NCI-H1092 (cell line): ENCODE measurements at regions not wholly inside any gene's neighbourhood (a gene's known extent, or its start where the extent isn't known, plus 50 kb on each side); places are given as distances from the start of the nearest gene placed in this dataset.
"Not testable (repeated sequence)": the region's sequence is repeated elsewhere in the genome, so short reads cannot be mapped to it uniquely, and the experiment has no call there.

Experiments
- DNase-seq: peaks from one replicate; lab custom pipeline; 2025; lab: John Stamatoyannopoulos, UW

DNA sequence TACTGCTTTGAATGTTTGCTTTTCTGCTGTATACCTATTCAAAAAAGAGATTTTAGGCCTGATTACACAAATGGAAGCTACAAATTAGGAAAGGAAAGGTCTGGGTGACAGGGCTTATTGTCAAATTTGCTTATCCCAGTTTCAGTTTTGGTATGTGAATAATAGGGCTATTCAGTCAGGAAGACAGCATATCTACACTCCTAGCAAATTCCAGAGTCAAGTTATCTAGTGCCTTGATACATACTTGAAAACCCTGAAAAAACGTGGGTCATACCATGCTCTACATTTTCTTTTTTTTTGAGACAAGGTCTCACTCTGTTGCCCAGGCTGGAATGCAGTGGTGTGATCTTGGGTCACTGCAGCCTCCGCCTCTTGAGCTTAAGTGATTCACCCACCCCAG is 59.2 kb upstream of the CCDC180 start:
- DNase-seq, result not testable (repeated sequence)

DNA sequence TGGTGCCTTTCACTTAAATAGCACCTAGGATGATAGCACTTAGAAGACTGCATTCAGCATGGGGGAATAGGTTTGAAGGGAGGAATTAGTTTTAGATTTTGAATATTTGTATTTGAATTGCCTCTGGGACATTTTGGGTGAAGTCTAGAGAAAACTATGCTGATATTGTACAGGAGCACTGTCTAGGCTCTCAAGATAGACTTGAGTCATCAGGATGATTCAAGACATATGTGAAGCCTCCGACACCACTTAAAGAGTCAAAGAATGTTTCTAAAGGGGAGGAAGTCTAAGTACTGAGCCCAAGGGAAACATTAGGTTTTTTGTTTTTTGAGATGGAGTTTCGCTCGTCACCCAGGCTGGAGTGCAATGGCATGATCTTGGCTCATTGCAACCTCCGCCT is 63.9 kb upstream of the CCDC180 start:
- no peak for DNase-seq

DNA sequence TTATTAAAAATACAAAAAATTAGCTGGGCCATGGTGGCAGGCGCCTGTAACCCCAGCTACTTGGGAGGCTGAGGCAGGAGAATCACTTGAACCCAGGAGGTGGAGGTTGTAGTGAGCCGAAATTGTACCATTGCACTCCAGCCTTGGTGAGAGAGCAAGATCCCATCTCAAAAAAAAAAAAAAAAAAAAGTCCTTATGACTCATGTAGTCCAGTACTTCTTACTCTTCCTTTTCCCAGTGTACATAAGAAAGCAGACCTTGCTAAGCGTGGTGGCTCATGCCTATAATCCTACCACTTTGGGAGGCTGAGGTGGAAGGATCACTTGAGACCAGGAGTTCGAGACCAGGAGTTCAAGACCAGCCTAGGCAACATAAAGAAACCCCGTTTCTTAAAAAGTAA is 66.0 kb upstream of the CCDC180 start:
- DNase-seq, result not testable (repeated sequence)

DNA sequence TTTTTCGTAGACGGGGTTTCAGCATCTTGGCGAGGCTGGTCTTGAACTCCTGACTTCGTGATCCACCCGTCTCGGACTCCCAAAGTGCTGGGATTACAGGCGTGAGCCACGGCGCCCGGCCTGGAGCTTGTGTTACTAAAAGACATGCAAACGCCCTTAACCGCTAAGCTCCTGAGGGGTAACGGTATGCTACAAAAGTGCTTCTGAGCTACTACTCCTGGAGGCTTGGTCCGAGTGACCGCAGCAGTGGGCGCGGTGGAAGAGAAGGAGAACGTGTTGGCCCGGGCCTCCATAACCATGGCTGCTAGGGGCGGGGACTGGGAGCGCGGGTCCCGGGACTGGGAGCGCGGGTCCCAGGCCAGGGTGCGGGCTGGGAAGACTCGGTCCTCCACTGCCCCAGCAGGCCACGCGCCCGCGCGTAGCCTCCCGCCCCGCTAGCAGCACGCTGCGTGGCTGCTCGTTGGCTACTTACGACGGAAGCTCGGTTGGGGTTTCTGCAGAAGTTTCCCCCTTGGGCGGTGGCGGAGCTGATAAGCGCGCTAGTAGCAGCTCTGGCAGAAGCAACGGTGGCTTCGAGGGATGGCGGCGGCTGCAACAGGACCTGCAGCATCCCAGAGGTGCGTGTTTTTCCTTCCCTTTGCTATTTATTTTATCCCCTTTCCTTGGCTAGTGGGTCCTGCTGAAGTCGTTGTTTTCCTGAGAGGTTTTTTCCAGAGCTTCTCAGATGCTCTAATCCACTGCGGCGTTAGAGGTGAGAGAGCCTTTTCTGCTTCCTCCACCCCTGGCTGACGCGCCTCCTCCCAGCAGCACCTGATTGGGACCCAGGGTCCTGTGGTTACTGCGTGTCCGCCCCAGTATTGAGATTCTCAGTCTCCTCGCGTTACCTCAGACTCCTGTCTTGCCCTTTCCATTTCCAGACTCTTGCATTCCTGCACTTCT is 69.2 kb upstream of the CCDC180 start:
- DNase-seq, result peak; percentile 72

DNA sequence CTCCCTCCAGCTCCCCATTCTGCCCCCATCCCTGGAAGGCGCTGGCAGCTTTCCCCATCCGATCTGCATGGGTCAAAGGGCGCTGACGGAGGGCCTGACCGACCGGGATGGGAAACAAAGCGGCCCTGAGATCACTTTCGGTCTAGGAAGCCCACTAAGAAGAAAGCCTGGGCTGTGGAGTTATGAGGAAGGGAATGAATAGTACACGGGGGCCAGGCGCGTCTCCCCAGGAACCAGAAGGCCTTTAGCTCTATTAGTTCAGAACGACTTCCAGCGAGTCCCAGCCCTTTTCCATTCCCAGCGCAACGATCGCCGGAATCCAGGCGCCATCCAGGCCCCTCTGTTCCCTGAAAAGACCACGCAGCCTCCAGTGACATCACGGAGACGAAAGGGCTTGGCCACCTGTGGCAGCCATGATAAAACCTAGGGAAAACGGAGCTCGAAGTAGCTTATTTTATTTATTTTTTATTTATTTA is 70.1 kb upstream of the CCDC180 start:
- no peak for DNase-seq

DNA sequence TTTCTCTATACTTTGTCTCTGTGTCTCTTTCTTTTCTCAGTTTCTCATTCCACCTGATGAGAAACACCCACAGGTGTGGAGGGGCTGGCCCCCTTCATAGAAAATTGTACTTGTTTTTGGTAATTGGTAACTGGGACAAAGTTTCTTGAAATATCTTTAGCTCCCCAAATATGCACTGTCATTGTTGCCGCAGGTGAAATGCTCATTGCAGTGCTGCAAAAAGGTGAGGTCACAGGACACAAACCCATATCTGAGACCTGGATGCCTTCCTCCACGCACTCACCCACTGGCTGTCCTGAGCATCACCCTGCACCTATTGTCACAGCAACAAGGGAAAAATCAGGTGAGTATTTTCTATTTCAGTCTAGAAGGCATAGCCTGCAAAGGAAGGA is 74.5 kb upstream of the CCDC180 start:
- not testable (repeated sequence) for DNase-seq

DNA sequence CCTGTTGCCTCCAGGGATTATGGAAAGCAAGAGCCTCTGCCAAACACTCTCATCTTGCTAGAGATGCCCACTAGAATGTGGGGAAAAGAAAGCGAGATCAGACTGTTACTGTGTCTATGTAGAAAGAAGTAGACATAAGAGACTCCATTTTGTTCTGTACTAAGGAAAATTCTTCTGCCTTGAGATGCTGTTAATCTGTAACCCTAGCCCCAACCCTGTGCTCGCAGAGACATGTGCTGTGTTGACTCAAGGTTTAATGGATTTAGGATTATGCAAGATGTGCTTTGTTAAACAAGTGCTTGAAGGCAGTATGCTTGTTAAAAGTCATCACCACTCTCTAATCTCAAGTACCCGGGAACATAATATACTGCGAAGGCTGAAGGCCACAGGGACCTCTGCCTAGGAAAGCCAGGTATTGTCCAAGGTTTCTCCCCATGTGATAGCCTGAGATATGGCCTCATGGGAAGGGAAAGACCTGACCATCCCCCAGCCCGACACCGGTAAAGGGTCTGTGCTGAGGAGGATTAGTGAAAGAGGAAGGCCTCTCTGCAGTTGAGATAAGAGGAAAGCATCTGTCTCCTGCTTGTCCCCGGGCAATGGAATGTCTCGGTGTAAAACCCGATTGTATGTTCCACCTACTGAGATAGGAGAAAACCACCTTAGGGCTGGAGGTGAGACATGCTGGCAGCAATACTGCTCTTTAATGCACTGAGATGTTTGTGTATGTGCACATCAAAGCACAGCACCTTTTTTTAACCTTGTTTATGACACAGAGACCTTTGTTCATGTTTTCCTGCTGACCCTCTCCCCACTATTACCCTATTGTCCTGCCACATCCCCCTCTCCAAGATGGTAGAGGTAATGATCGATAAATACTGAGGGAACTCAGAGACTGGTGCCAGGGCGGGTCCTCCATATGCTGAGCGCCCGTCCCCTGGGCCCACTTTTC is 75.1 kb upstream of the CCDC180 start:
- not testable (repeated sequence) for DNase-seq

DNA sequence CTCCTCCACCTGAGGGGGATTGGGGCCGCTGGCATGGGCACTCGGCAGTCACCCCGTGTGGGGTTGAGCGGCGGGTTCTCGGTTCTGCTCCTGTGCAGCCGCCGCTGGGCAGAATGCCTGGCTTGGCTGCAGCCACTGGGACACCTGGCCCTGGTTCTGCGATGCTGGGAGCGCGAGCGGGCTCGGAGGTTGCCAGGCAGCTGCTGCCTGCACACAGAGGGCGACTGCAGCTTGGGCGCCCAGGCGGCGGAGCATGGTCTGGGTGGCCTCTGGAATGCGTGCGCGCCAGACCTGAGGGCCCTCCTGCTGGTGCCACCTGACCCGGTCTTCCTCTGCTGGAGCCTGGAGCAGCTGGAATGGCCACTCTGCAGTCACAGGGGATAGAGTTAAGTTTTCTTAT is 85.1 kb upstream of the CCDC180 start:
- DNase-seq, result not testable (repeated sequence)

DNA sequence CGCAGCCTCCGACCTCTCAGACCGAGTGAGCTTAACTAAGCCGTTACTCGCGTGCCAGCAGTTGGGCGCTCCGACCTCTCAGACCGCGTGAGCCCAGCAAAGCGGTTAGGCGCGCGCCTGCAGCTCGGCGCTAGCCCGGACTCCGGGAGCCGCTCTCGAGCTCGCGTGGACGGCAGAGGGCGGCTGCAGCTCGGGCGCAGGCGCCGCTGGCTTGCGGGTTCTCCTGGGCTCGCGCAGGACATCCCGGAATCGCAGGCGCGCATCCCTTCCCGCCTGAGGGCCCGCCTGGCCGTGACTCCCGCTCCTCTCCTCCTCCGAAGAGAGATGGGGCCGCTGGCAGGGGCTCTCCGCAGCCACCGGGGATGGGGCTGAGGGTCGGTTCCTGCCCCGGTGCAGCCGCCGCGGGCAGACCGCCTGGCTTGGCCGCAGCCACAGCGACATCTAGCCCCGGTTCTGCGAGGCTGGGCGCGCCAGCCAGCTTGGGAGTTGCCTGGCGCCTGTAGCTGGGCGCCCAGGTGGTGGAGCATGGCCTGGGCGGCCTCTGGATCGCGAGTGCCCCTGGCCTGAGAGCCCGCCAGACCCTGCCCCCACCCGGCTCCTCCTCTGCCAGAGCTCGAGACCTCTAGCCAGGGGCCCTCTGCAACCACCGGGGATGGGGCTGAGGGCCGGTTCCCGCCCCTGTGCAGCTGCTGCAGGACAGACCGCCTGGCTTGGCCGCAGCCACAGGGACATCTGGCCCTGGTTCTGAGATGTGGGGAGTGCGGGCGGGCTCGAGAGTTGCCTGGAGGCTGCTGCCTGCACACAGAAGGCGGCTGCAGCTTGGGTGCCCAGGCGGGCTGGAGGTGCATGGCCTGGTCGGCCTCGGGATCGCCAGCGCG is 85.7 kb upstream of the CCDC180 start:
- peak; percentile 65 for DNase-seq

DNA sequence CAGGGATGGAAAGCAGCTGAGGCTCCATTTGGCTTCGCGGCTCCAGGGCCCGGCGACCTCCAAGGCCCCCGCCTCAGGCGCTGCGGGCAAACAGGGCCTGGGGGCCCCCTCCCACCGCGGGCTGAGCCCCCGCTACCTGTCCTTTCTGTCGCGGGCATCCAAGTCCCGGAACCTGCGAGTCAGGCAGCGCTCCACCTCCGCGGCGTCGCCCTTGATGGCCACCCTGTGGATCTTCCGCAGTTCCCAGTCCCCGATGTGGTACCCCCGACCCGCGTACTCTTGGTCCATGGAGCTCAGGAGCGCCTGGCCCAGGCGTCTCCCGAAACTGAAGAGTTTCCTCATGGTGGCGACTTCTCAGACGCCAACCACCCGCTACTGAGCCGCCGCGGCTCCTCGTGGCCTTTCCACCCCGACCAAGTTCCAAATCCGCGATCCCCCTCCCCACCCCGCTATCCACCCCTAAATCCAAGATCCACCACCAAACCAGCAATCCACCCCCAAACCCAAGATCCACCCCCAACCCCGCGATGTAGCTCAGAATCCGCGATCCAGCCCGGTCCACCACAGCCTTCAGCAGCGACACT is 86.5 kb upstream of the CCDC180 start:
- DNase-seq, result no peak

DNA sequence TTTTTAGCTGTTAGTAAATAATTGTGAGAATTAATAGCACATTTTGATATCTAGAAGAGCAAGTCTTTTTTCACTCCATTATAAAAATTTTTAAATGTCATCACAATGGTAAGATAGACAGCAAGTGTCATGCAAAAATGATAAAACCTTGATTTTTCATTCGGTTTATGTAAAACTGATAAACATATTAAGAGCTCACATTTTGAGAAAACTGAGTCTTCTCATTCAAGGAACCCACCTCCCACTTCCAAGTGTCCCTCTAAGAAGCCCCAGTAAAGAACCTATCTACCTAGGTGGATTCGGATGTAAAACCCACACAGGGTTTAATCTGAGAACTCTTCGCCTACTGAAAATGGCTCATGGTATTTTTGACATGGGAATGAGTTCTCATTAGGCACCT is 87.1 kb upstream of the CCDC180 start:
- DNase-seq, result not testable (repeated sequence)

DNA sequence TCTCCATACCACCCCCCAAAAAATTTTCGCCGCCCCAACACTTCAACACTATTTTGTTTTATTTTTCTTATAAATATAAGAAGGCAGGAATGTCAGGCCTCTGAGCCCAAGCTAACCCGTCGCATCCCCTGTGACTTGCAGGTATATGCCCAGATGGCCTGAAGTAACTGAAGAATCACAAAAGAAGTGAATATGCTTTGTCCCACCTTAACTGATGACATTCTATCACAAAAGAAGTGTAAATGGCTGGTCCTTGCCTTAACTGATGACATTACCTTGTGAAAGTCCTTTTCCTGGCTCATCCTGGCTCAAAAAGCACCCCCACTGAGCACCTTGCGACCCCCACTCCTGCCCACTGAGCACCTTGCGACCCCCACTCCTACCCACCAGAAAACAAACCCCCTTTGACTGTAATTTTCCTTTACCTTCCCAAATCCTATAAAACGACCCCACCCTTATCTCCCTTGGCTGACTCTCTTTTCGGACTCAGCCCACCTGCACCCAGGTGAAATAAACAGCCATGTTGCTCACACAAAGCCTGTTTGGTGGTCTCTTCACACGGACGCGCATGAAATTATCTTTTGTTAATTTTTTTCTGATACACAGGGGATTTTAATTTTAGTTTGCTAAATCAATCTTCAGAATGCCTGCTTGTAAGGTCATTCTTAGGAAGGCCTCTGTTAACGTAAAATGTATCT is 87.9 kb upstream of the CCDC180 start:
- not testable (repeated sequence) for DNase-seq

DNA sequence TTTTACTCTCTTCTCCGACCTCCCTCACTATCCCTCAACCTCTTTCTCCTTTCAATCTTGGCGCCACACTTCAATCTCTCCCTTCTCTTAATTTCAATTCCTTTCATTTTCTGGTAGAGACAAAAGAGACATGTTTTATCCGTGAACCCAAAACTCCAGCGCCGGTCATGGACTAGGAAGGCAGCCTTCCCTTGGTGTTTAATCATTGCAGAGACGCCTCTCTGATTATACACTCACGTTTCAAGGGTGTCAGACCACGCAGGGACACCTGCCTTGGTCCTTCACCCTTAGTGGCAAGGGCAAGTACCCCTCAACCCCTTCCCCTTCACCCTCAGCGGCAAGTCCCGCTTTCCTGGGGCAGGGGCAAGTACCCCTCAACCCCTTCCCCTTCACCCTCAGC is 92.3 kb upstream of the CCDC180 start:
- not testable (repeated sequence) for DNase-seq

DNA sequence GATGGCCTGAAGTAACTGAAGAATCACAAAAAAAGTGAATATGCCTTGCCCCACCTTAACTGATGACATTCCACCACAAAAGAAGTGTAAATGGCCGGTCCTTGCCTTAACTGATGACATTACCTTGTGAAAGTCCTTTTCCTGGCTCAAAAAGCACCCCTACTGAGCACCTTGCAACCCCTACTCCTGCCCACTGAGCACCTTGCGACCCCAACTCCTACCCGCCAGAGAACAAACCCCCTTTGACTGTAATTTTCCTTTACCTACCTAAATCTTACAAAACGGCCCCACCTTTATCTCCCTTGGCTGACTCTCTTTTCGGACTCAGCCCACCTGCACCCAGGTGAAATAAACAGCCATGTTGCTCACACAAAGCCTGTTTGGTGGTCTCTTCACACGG is 92.9 kb upstream of the CCDC180 start:
- DNase-seq, result not testable (repeated sequence)

DNA sequence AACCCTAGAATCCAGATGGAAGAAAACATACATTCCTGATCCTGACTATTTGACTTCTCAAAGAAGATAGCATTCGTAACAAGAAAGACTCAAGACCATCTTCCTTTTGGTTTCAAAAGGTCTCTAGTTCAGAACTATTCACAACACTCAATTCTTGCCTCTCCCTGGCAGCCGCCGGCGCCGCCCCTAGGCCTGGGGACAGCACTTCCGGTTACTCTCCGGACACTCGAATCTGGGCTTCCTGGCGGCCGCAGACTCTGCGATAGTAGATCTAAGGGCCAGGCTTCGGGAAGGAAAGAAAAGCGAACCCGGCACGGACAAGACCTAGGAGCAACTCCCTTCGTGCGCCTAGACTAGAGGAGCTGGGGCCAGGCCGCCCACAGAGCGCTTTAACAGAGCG is 107.8 kb upstream of the CCDC180 start:
- DNase-seq, result not testable (repeated sequence)

DNA sequence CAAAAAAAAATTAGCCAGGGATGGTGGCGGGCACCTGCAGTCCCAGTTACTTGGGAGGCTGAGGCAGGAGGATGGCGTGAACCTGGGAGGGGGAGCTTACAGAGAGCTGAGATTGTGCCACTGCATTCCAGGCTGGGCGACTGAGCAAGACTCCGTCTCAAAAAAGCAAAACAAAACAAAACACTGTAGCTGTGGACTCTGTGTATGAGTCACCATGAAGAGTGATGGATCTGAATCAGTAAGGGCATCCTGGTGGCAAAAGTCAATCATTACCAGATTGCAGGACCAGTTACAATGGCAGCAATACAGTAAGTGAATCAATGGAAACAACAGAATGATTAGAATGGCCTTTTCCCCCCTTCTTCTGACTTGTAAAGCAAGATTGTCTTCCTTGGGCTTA is 113.7 kb upstream of the CCDC180 start:
- DNase-seq, result not testable (repeated sequence)

DNA sequence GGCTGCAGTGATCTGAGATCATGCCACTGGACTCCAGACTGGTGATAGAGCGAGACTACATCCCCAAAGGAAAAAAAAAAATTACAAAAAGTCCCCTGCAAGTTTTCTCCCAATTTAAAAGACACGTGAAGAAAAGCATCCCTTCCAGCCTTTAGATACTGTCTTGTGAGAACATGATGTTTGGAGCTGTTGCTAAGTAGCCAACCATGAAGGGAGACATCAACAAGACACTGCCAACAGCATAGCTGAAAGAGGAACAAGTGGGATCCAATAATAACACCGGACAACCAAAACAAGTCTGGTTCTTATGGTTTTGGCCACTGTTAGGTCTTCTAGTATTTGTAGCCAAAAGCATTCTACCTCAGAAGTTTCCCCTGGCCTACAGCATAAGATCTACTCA is 118.9 kb upstream of the CCDC180 start:
- DNase-seq, result no peak

DNA sequence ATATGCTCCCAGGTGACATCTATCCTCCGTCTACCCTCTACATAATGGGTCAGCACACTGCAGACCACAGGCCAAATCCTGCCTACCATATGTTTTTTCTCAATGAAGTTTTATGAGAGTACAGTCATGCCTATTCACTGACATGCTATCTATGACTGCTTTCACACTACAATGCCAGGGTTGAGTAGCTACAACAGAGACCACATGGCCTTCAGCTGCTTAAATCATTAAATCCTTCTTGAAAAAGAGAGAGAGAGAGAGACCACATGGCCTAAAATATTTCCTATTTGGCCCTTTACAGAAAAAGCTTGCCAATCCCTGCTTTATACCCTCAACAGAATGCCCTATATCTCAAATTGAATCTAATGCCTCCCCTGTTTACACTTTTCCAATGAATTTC is 119.8 kb upstream of the CCDC180 start:
- DNase-seq, result not testable (repeated sequence)

DNA sequence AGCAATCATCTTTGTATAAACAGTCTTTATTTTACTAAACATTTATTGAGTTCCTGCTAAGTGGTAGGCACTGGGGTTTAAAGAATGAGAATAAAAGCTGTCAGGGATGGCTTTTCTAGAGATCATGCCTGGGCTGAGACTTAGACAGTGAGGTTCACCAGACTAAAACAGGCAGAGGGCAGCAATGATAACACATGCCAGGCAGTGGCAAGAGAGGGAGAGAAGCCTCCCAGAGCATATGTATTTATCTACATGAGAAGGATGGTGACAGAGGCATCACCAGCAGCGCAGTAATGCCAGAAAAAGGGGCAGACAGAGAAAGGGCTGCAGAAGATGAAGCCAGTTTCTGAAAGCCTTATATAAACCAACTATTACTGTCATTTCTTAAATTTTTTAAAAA is 121.0 kb upstream of the CCDC180 start:
- DNase-seq, result no peak

DNA sequence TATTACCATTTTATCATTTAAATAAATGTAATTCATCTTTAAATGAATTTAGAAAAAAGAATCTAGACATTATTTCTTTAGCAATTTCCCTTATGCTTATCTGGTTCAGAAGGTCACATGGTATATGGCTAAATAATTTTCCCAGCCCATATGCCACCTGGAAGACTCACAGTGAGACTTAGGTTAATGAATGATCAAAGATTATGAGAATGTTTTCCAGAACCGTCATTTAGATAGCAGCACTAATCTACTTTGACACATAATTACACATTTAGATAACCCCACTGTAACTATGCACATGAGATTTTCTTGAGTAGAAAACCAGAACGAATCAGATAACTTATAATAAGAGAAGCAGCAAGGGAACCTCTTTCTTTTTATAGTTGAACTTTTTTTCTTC is 124.9 kb upstream of the CCDC180 start:
- not testable (repeated sequence) for DNase-seq

DNA sequence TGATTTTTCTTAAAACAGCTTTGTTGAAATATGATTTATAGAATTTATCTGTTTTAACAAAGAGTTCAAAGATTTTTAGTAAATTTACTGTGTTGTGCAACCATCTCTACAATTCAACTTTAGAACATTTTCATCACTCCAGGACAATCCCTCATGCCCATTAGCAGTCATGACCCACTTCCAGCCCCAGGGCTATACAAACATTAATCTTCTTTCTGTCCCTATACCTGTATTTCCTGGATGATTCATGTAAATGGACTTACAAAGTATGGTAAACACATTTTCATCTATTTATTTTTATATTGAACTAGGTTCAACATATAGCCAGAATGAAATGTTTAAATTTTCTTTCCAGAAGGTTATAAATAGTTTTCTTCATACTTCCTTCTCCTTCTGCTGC is 127.8 kb upstream of the CCDC180 start:
- no peak for DNase-seq
